HG03558 (cell line): ENCODE measurements at regions not wholly inside any gene's neighbourhood (a gene's known extent, or its start where the extent isn't known, plus 50 kb on each side); places are given as distances from the start of the nearest gene placed in this dataset.
A peak's percentile ranks its signal among the peaks of the same experiment; 100 is the strongest.

Experiments used
- ATAC-seq: cut with Tn5 transposase; IDR thresholded peaks from one replicate; pipeline ENCODE4 v1.9.1; 2021; ENCODE audit warnings: moderate number of reproducible peaks; ENCODE audit not compliant: unreplicated experiment; ENCODE audit errors: extremely low read depth

- ATAC-seq = no peak
These were observed 103.9 kb upstream of the DUSP10 start for GRCh38 chr1:221845650-221846371.

- no peak for ATAC-seq
These were observed 100.1 kb upstream of the DUSP10 start for GRCh38 chr1:221841983-221842335.

GRCh38 chr1:221841251-221841982 lies 99.5 kb upstream of the DUSP10 start:
- no peak for ATAC-seq

GRCh38 chr1:221840511-221841243 lies 98.8 kb upstream of the DUSP10 start:
- ATAC-seq = no peak

- peak; percentile 84 for ATAC-seq
These were observed 98.0 kb upstream of the DUSP10 start for GRCh38 chr1:221839782-221840395.

- ATAC-seq = no peak
These were observed 97.4 kb upstream of the DUSP10 start for GRCh38 chr1:221839321-221839720.

- ATAC-seq = no peak
These were observed 96.0 kb upstream of the DUSP10 start for GRCh38 chr1:221837896-221838295.

GRCh38 chr1:221834698-221835513 lies 93.0 kb upstream of the DUSP10 start:
- no peak for ATAC-seq

- ATAC-seq = no peak
These were observed 90.7 kb upstream of the DUSP10 start for GRCh38 chr1:221832617-221833016.

GRCh38 chr1:221832151-221832550 lies 90.3 kb upstream of the DUSP10 start:
- no peak for ATAC-seq

- ATAC-seq = no peak
These were observed 87.6 kb upstream of the DUSP10 start for GRCh38 chr1:221829327-221830015.

GRCh38 chr1:221827307-221827642 lies 85.4 kb upstream of the DUSP10 start:
- ATAC-seq = no peak

- ATAC-seq = no peak
These were observed 83.0 kb upstream of the DUSP10 start for GRCh38 chr1:221824909-221825308.

GRCh38 chr1:221824025-221824424 lies 82.1 kb upstream of the DUSP10 start:
- peak; percentile 37 for ATAC-seq

GRCh38 chr1:221823561-221823960 lies 81.7 kb upstream of the DUSP10 start:
- ATAC-seq = no peak

GRCh38 chr1:221823149-221823548 lies 81.3 kb upstream of the DUSP10 start:
- peak; percentile 60 for ATAC-seq

GRCh38 chr1:221822591-221822990 lies 80.7 kb upstream of the DUSP10 start:
- no peak for ATAC-seq

- ATAC-seq = no peak
These were observed 75.0 kb upstream of the DUSP10 start for GRCh38 chr1:221816899-221817298.

- no peak for ATAC-seq
These were observed 73.8 kb upstream of the DUSP10 start for GRCh38 chr1:221815660-221816059.

GRCh38 chr1:221813887-221814286 lies 72.0 kb upstream of the DUSP10 start:
- no peak for ATAC-seq
